Adipocyte (in vitro differentiated cells): ENCODE measurements at regions not wholly inside any gene's neighbourhood (a gene's known extent, or its start where the extent isn't known, plus 50 kb on each side); places are given as distances from the start of the nearest gene placed in this dataset.
"Not testable (repeated sequence)": the region's sequence is repeated elsewhere in the genome, so short reads cannot be mapped to it uniquely, and the experiment has no call there.

Experiments
- DNase-seq: peaks from one replicate; pipeline ENCODE4 v3.0.0-alpha.2; 2015; ENCODE audit warnings: low read depth
- H3K27me3 ChIP-seq: replicated peaks from 2 replicates; pipeline ENCODE4 v1.7.0; 2013; ENCODE audit warnings: mild to moderate bottlenecking, low read length, moderate library complexity; ENCODE audit not compliant: control insufficient read depth, insufficient read depth
- H3K36me3 ChIP-seq: 2 replicates; pipeline ENCODE4 v1.7.0; 2013; ENCODE audit warnings: low read length, mild to moderate bottlenecking, moderate library complexity; ENCODE audit not compliant: control insufficient read depth, insufficient read depth, severe bottlenecking
- H3K4me1 ChIP-seq: 2 replicates; pipeline ENCODE4 v1.7.0; 2013; ENCODE audit warnings: mild to moderate bottlenecking, low read length, moderate library complexity; ENCODE audit not compliant: control insufficient read depth, insufficient read depth
- H3K4me3 ChIP-seq: 2 replicates; pipeline ENCODE4 v1.7.0; 2013; ENCODE audit warnings: mild to moderate bottlenecking, low read length, moderate library complexity
- H3K9ac ChIP-seq: 2 replicates; pipeline ENCODE4 v1.7.0; 2013; ENCODE audit warnings: mild to moderate bottlenecking, low read length, moderate library complexity
- H3K9me3 ChIP-seq: 2 replicates; pipeline ENCODE4 v1.7.0; 2013; ENCODE audit warnings: mild to moderate bottlenecking, low read length, moderate library complexity; ENCODE audit not compliant: control insufficient read depth

DNA sequence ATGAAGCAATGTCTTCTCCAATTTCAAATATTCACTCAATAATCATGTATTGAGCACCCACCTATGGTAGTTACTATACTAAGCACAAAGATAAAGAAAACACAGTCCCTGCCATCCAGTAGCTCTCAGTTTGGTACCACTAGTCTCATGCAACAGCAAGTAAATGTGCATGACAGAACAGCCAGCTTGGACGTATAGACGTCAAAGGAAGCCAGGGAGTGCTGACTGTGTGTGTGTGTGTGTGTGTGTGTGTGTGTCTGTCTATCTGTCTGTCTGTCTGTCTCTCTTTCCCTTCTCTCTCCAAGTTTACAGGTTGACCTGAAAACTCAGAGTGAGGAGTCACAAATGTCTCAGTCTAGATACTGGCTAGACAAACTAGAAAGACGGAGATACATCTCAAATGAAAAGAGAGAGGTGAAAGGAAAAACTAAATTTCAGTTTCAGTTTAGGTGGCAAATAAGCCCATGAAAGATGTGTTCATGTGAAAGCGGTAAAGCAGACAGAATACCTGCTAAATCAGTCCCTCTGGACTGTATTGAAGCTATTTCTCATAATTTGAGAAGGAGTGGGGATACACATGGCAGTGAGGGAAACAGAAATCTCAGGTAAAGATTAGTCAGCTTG, 141.1 kb upstream of the PTPRG start:
- Histone ChIP-seq H3K9ac (no peak overlapping the region), H3K27me3 (no peaks in the 10 kb centered on the region), H3K9me3 (no peaks in the 10 kb centered on the region), H3K36me3 (no peaks in the 10 kb centered on the region), H3K4me1 (peaks cover 11% of the 10 kb centered on the region), H3K4me3 (no peak overlapping the region)
- DNase-seq, result no peak

DNA sequence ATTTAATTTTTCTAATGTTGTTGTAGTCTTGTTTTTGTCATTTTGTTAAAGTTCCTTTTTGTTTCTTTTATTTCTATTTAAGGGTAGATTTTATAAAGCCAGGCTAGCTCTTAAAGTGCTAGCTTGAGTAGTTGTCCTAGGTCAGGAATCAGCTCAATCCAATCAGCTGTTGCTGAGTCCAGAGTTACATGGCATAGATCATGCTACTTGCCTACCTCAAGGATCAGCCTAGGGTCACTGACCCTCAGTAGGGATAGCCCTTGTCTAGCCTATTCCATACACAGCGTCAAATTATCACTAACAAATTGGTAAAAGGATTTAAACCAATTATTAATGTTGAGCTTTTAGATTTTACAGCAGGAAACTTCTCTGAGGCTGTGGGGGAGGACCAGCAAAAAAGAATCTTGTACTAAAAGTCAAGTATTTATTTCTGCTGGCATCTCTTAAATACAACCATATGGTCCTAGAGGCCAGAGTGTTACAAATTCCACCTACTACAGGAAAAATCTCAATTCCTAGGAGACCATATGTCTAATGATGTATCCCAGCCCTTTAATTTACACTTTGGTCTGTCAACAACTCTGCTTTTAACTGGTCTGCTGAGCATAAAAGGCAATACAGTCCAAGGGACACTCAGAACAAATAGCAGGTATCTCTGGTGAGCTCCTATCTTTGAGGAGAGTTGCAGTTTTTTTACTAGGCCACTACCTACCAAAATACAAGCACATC, 138.3 kb upstream of the PTPRG start:
- Histone ChIP-seq H3K27me3 (no peaks in the 10 kb centered on the region), H3K4me1 (no peaks in the 10 kb centered on the region), H3K36me3 (no peaks in the 10 kb centered on the region), H3K9ac (no peak overlapping the region), H3K4me3 (no peak overlapping the region), H3K9me3 (no peaks in the 10 kb centered on the region)
- DNase-seq, result no peak

GRCh38 chr3:61425356-61425755, 136.0 kb upstream of the PTPRG start:
- DNase-seq, result no peak
- Histone ChIP-seq H3K9me3 (no peaks in the 10 kb centered on the region), H3K36me3 (no peaks in the 10 kb centered on the region), H3K9ac (no peak overlapping the region), H3K4me1 (peaks cover 11% of the 10 kb centered on the region), H3K27me3 (no peaks in the 10 kb centered on the region), H3K4me3 (no peak overlapping the region)

GRCh38 chr3:61429106-61429505, 132.3 kb upstream of the PTPRG start:
- Histone ChIP-seq H3K9me3 (no peaks in the 10 kb centered on the region), H3K9ac (no peak overlapping the region), H3K4me1 (peaks cover 11% of the 10 kb centered on the region), H3K27me3 (no peaks in the 10 kb centered on the region), H3K36me3 (no peaks in the 10 kb centered on the region), H3K4me3 (no peak overlapping the region)
- DNase-seq, result no peak

GRCh38 chr3:61434901-61435300, 126.5 kb upstream of the PTPRG start:
- not testable (repeated sequence) for H3K4me3 ChIP-seq, DNase-seq, H3K9ac ChIP-seq, H3K4me1 ChIP-seq, H3K27me3 ChIP-seq, H3K9me3 ChIP-seq, H3K36me3 ChIP-seq

DNA sequence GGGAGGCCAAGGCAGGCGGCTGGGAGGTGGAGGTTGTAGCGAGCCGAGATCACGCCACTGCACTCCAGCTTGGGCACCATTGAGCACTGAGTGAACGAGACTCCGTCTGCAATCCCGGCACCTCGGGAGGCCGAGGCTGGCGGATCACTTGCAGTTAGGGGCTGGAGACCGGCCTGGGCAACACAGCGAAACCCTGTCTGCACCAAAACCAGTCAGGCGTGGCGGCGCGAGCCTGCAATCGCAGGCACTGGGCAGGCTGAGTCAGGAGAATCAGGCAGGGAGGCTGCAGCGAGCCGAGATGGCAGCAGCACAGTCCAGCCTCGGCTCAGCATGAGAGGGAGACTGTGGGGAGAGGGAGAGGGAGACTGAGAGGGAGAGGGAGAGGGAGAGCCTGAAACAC, 126.0 kb upstream of the PTPRG start:
- not testable (repeated sequence) for H3K9ac ChIP-seq, DNase-seq, H3K9me3 ChIP-seq, H3K36me3 ChIP-seq, H3K4me1 ChIP-seq, H3K27me3 ChIP-seq, H3K4me3 ChIP-seq

GRCh38 chr3:61438253-61439121, 122.9 kb upstream of the PTPRG start:
- H3K9ac ChIP-seq, result no peak overlapping the region
- DNase-seq, result no peak
- no peaks in the 10 kb centered on the region for H3K4me1 ChIP-seq
- H3K36me3 ChIP-seq, result no peaks in the 10 kb centered on the region
- peaks cover 8% of the 10 kb centered on the region for H3K27me3 ChIP-seq
- H3K4me3 ChIP-seq, result no peak overlapping the region
- no peaks in the 10 kb centered on the region for H3K9me3 ChIP-seq

DNA sequence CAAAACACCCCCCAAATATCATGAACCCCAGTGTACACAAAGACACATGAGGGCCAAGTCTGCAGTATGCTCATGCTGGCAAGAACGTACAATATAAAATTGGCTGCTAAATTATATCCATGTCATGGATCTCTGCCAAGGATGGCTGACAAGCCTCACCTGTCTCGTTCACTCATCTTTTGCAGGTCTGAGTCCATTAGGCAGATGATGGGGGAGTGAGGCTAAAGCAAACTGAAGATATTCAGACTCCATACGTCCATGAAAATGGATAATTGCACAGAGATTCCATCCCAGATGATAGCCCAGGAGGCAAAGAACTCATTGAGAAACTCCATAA, 122.3 kb upstream of the PTPRG start:
- Histone ChIP-seq H3K4me1 (no peaks in the 10 kb centered on the region), H3K27me3 (peaks cover 8% of the 10 kb centered on the region), H3K4me3 (no peak overlapping the region), H3K36me3 (no peaks in the 10 kb centered on the region), H3K9ac (no peak overlapping the region), H3K9me3 (no peaks in the 10 kb centered on the region)
- DNase-seq, result no peak

DNA sequence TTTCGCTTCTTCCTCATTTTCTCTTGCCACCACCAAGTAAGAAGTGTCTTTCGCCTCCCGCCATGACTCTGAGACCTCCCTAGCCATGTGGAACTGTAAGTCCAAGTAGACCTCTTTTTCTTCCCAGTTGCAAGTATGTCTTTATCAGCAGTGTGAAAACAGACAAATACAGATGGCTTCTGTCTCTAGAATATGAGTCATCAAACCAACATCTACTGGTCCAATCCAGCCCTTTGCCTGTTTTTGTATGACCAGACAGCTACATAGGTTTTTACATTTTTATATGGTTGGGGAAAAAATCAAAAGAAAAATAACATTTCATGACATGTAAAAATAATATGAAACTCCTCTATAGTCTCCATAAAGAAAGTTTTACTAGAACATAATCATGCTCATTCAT, 118.7 kb upstream of the PTPRG start:
- Histone ChIP-seq H3K4me3 (no peak overlapping the region), H3K4me1 (peaks cover 19% of the 10 kb centered on the region), H3K9ac (no peak overlapping the region), H3K9me3 (no peaks in the 10 kb centered on the region), H3K27me3 (peaks cover 8% of the 10 kb centered on the region), H3K36me3 (no peaks in the 10 kb centered on the region)
- no peak for DNase-seq

- no peak overlapping the region for H3K4me3 ChIP-seq
- H3K36me3 ChIP-seq, result no peaks in the 10 kb centered on the region
- H3K27me3 ChIP-seq, result peaks cover 8% of the 10 kb centered on the region
- H3K9ac ChIP-seq, result no peak overlapping the region
- no peak for DNase-seq
- peaks cover 30% of the 10 kb centered on the region for H3K4me1 ChIP-seq
- H3K9me3 ChIP-seq, result no peaks in the 10 kb centered on the region
Observed at GRCh38 chr3:61443886-61444285, 117.5 kb upstream of the PTPRG start.

- no peak for DNase-seq
- H3K4me1 ChIP-seq, result peaks cover 39% of the 10 kb centered on the region
- no peak overlapping the region for H3K9ac ChIP-seq
Observed at GRCh38 chr3:61444782-61445181, 116.6 kb upstream of the PTPRG start.

More at GRCh38 chr3:61444782-61445181, 116.6 kb upstream of the PTPRG start:
- Histone ChIP-seq H3K27me3 (peaks cover 8% of the 10 kb centered on the region), H3K36me3 (no peaks in the 10 kb centered on the region), H3K9me3 (no peaks in the 10 kb centered on the region), H3K4me3 (no peak overlapping the region)
